Neural cell (in vitro differentiated cells): ENCODE measurements at regions not wholly inside any gene's neighbourhood (a gene's known extent, or its start where the extent isn't known, plus 50 kb on each side); places are given as distances from the start of the nearest gene placed in this dataset.

Experiments used
- H2AFZ ChIP-seq: fragments of 200-600, 300-800 bp; sonication (generic), shearing (Covaris generic); 2 replicates; pipeline ENCODE4 v1.6.0; 2014; ENCODE audit warnings: low read depth, mild to moderate bottlenecking, antibody characterized with exemption, low read length, moderate library complexity
- H3F3A ChIP-seq: fragments of 200-600 bp; shearing (Covaris generic); 2 replicates; pipeline ENCODE4 v1.6.1; 2016; ENCODE audit warnings: mild to moderate bottlenecking, moderate library complexity, mixed read lengths, antibody characterized with exemption, low read length; ENCODE audit not compliant: insufficient read depth, poor library complexity, severe bottlenecking
- H3K27ac ChIP-seq: fragments of 200-600, 300-800 bp; sonication (generic), shearing (Covaris generic); 2 replicates; pipeline ENCODE4 v1.5.1; 2014; ENCODE audit warnings: mild to moderate bottlenecking, low read length, moderate library complexity
- H3K27me3 ChIP-seq: fragments of 300-800, 200-600 bp; sonication (generic), shearing (Covaris generic); 2 replicates; pipeline ENCODE4 v1.6.0; 2014; ENCODE audit warnings: mild to moderate bottlenecking, low read depth, low read length, moderate library complexity; ENCODE audit not compliant: insufficient read depth
- H3K36me3 ChIP-seq: fragments of 300-800, 200-600 bp; sonication (generic), shearing (Covaris generic); 2 replicates; pipeline ENCODE4 v1.5.1; 2014; ENCODE audit warnings: mild to moderate bottlenecking, antibody characterized with exemption, low read length, moderate library complexity; ENCODE audit not compliant: insufficient read depth
- H3K4me2 ChIP-seq: fragments of 300-800, 200-600 bp; sonication (generic), shearing (Covaris generic); 2 replicates; pipeline ENCODE4 v1.6.0; 2014; ENCODE audit warnings: mild to moderate bottlenecking, low read length
- H3K4me3 ChIP-seq: fragments of 300-800, 200-600 bp; sonication (generic), shearing (Covaris generic); 2 replicates; pipeline ENCODE4 v1.5.1; 2014; ENCODE audit warnings: mild to moderate bottlenecking, low read length, moderate library complexity
- H3K79me2 ChIP-seq: fragments of 200-600 bp; shearing (Covaris generic); replicated peaks from 2 replicates; pipeline ENCODE4 v1.6.0; 2014; ENCODE audit warnings: mild to moderate bottlenecking, low read length, moderate library complexity; ENCODE audit not compliant: insufficient read depth
- H3K9ac ChIP-seq: fragments of 300-800, 200-600 bp; sonication (generic), shearing (Covaris generic); 2 replicates; pipeline ENCODE4 v1.6.1; 2016; ENCODE audit warnings: mild to moderate bottlenecking, low read length, mixed read lengths
- H3K9me2 ChIP-seq: fragments of 200-600 bp; shearing (Covaris generic); 2 replicates; pipeline ENCODE4 v1.6.1; 2016; ENCODE audit warnings: mild to moderate bottlenecking, low read length, mixed read lengths; ENCODE audit not compliant: insufficient read depth
- H3K9me3 ChIP-seq: fragments of 200-600, 300-800 bp; sonication (generic), shearing (Covaris generic); 2 replicates; pipeline ENCODE4 v1.6.1; 2016; ENCODE audit warnings: mild to moderate bottlenecking, mixed run types, low read length, moderate library complexity, mixed read lengths
- H4K20me1 ChIP-seq: fragments of 200-600 bp; shearing (Covaris generic); 2 replicates; pipeline ENCODE4 v1.6.1; 2016; ENCODE audit warnings: mild to moderate bottlenecking, mixed run types; ENCODE audit not compliant: insufficient read depth
- EP300 ChIP-seq: fragments of 450-650 bp; conservative IDR thresholded peaks from 2 replicates; pipeline ENCODE4 v1.6.1; 2014; ENCODE audit warnings: antibody characterized with exemption, mild to moderate bottlenecking, moderate library complexity; ENCODE audit not compliant: poor library complexity, severe bottlenecking
- EZH2 ChIP-seq: fragments of 200-600, 300-800 bp; shearing (Covaris generic), sonication (generic); IDR thresholded peaks from 2 replicates; pipeline ENCODE4 v1.6.1; 2014; ENCODE audit warnings: antibody characterized with exemption, low read length, borderline replicate concordance, mild to moderate bottlenecking; ENCODE audit not compliant: insufficient read depth, poor library complexity, severe bottlenecking
- MXI1 ChIP-seq: fragments of 450-650 bp; conservative IDR thresholded peaks from 2 replicates; pipeline ENCODE4 v1.6.1; 2014; ENCODE audit warnings: antibody characterized with exemption, mild to moderate bottlenecking; ENCODE audit not compliant: poor library complexity, severe bottlenecking
- POLR2AphosphoS5 ChIP-seq: IDR thresholded peaks from 2 replicates; pipeline ENCODE4 v1.6.1; 2012
- RAD21 ChIP-seq: fragments of 450-650 bp; conservative IDR thresholded peaks from 2 replicates; pipeline ENCODE4 v1.6.1; 2014; ENCODE audit warnings: antibody characterized with exemption, mild to moderate bottlenecking, moderate library complexity
- SMC3 ChIP-seq: fragments of 450-650 bp; conservative IDR thresholded peaks from 2 replicates; pipeline ENCODE4 v1.6.1; 2014; ENCODE audit warnings: antibody characterized with exemption, mild to moderate bottlenecking, moderate library complexity; ENCODE audit not compliant: poor library complexity
- TAF1 ChIP-seq: IDR thresholded peaks from 2 replicates; pipeline ENCODE4 v1.6.1; 2012; ENCODE audit warnings: low read depth
- TF ChIP-seq, protein P1 (sequence below): fragments of 450-650 bp; IDR thresholded peaks from 2 replicates; pipeline ENCODE4 v1.5.1; 2014; ENCODE audit warnings: antibody characterized with exemption, mild to moderate bottlenecking, moderate library complexity; ENCODE audit not compliant: poor library complexity, severe bottlenecking
- TF ChIP-seq, protein P2 (sequence below): IDR thresholded peaks from 2 replicates; pipeline ENCODE4 v1.6.1; 2012; ENCODE audit warnings: borderline replicate concordance

- Histone ChIP-seq H2AFZ (no peak overlapping the region), H3K4me2 (no peak overlapping the region), H3K27ac (no peak overlapping the region), H3K9ac (no peak overlapping the region), H4K20me1 (no peaks in the 10 kb centered on the region), H3K79me2 (no peaks in the 10 kb centered on the region), H3K4me3 (no peak overlapping the region), H3K36me3 (no peaks in the 10 kb centered on the region), H3K27me3 (no peaks in the 10 kb centered on the region), H3K9me2 (no peaks in the 10 kb centered on the region), H3F3A (no peaks in the 10 kb centered on the region), H3K9me3 (no peaks in the 10 kb centered on the region)
- no peak for TF ChIP-seq EP300
- TF ChIP-seq RAD21 = no peak
- TF ChIP-seq, protein P1, sequence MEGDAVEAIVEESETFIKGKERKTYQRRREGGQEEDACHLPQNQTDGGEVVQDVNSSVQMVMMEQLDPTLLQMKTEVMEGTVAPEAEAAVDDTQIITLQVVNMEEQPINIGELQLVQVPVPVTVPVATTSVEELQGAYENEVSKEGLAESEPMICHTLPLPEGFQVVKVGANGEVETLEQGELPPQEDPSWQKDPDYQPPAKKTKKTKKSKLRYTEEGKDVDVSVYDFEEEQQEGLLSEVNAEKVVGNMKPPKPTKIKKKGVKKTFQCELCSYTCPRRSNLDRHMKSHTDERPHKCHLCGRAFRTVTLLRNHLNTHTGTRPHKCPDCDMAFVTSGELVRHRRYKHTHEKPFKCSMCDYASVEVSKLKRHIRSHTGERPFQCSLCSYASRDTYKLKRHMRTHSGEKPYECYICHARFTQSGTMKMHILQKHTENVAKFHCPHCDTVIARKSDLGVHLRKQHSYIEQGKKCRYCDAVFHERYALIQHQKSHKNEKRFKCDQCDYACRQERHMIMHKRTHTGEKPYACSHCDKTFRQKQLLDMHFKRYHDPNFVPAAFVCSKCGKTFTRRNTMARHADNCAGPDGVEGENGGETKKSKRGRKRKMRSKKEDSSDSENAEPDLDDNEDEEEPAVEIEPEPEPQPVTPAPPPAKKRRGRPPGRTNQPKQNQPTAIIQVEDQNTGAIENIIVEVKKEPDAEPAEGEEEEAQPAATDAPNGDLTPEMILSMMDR = no peak
- no peak for TF ChIP-seq TAF1
- TF ChIP-seq, protein P2, sequence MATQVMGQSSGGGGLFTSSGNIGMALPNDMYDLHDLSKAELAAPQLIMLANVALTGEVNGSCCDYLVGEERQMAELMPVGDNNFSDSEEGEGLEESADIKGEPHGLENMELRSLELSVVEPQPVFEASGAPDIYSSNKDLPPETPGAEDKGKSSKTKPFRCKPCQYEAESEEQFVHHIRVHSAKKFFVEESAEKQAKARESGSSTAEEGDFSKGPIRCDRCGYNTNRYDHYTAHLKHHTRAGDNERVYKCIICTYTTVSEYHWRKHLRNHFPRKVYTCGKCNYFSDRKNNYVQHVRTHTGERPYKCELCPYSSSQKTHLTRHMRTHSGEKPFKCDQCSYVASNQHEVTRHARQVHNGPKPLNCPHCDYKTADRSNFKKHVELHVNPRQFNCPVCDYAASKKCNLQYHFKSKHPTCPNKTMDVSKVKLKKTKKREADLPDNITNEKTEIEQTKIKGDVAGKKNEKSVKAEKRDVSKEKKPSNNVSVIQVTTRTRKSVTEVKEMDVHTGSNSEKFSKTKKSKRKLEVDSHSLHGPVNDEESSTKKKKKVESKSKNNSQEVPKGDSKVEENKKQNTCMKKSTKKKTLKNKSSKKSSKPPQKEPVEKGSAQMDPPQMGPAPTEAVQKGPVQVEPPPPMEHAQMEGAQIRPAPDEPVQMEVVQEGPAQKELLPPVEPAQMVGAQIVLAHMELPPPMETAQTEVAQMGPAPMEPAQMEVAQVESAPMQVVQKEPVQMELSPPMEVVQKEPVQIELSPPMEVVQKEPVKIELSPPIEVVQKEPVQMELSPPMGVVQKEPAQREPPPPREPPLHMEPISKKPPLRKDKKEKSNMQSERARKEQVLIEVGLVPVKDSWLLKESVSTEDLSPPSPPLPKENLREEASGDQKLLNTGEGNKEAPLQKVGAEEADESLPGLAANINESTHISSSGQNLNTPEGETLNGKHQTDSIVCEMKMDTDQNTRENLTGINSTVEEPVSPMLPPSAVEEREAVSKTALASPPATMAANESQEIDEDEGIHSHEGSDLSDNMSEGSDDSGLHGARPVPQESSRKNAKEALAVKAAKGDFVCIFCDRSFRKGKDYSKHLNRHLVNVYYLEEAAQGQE = no peak
- no peak for TF ChIP-seq EZH2
- TF ChIP-seq MXI1 = no peak
- no peak for TF ChIP-seq SMC3
- TF ChIP-seq POLR2AphosphoS5 = no peak
Measured at GRCh38 chr5:68000805-68001204, 214.8 kb upstream of the PIK3R1 start.

GRCh38 chr5:67999391-67999790 lies 216.2 kb upstream of the PIK3R1 start:
- Histone ChIP-seq H2AFZ (no peak overlapping the region), H3F3A (no peaks in the 10 kb centered on the region), H3K27me3 (no peaks in the 10 kb centered on the region), H3K9ac (no peak overlapping the region), H3K27ac (no peak overlapping the region), H3K9me3 (no peaks in the 10 kb centered on the region), H4K20me1 (no peaks in the 10 kb centered on the region), H3K9me2 (no peaks in the 10 kb centered on the region), H3K4me2 (no peak overlapping the region), H3K36me3 (no peaks in the 10 kb centered on the region), H3K79me2 (no peaks in the 10 kb centered on the region), H3K4me3 (no peak overlapping the region)
- no peak for TF ChIP-seq EZH2
- TF ChIP-seq TAF1 = no peak
- no peak for TF ChIP-seq SMC3
- TF ChIP-seq POLR2AphosphoS5 = no peak
- TF ChIP-seq, protein P2 = no peak
- TF ChIP-seq MXI1 = no peak
- TF ChIP-seq, protein P1 = no peak
- no peak for TF ChIP-seq EP300
